ENCODE measurements at regions not wholly inside any gene's neighbourhood (a gene's known extent, or its start where the extent isn't known, plus 50 kb on each side); places are given as distances from the start of the nearest gene placed in this dataset.

GRCh38 chr11:127061947-127062346, 61.4 kb upstream of the KIRREL3 start:
- TF ChIP-seq POLR2AphosphoS5 (IDR thresholded peaks at IDR 0.05) (no peak), CTCF (IDR thresholded peaks at IDR 0.05; ENCODE audit: poor library complexity, severe bottlenecking) (no peak), EP300 (conservative IDR thresholded peaks at IDR 0.05; ENCODE audit: poor library complexity, severe bottlenecking) (no peak), EZH2 (IDR thresholded peaks at IDR 0.05; ENCODE audit: borderline replicate concordance, insufficient read depth, low read length, poor library complexity, severe bottlenecking) (no peak), RAD21 (conservative IDR thresholded peaks at IDR 0.05) (no peak)
